GM23338 (cell line): ENCODE measurements at regions not wholly inside any gene's neighbourhood (a gene's known extent, or its start where the extent isn't known, plus 50 kb on each side); places are given as distances from the start of the nearest gene placed in this dataset.

Experiments
- EZH2phosphoT487 ChIP-seq: fragments of 200-600 bp; sonication (generic); IDR thresholded peaks from one replicate; pipeline ENCODE4 v1.8.1; 2018; ENCODE audit warnings: antibody characterized with exemption; ENCODE audit not compliant: unreplicated experiment
- REST ChIP-seq: IDR thresholded peaks from one replicate; pipeline ENCODE4 v1.6.1; 2018; ENCODE audit warnings: antibody characterized with exemption; ENCODE audit not compliant: unreplicated experiment

- TF ChIP-seq EZH2phosphoT487: no peak
- no peak for TF ChIP-seq REST
These were observed 279.9 kb upstream of the B3GAT1 start for GRCh38 chr11:134691985-134692384.
